ENCODE measurements at regions not wholly inside any gene's neighbourhood (a gene's known extent, or its start where the extent isn't known, plus 50 kb on each side); places are given as distances from the start of the nearest gene placed in this dataset.

GRCh38 chr17:77449373-77449907 is 308.7 kb downstream of the SEC14L1 start:
- no peak for DNase-seq

- peak; percentile 82 to 86 for DNase-seq
These were observed 309.4 kb downstream of the SEC14L1 start for GRCh38 chr17:77449908-77450741.

GRCh38 chr17:77450742-77451244 is 310.0 kb downstream of the SEC14L1 start:
- no peak for DNase-seq

GRCh38 chr17:77451245-77451893 is 310.6 kb downstream of the SEC14L1 start:
- DNase-seq = peak; percentile 80 to 82

GRCh38 chr17:77451894-77452852 is 311.4 kb downstream of the SEC14L1 start:
- DNase-seq = peak; percentile 54 to 55

- DNase-seq = peak; percentile 57 to 61
These were observed 313.0 kb downstream of the SEC14L1 start for GRCh38 chr17:77453613-77454241.

- DNase-seq = peak in 1 of 2 donors; percentile 41
These were observed 313.7 kb downstream of the SEC14L1 start for GRCh38 chr17:77454242-77455095.

GRCh38 chr17:77455111-77455890 is 314.5 kb downstream of the SEC14L1 start:
- peak; percentile 50 to 63 for DNase-seq

GRCh38 chr17:77455891-77456260 is 315.1 kb downstream of the SEC14L1 start:
- no peak for DNase-seq

- no peak for DNase-seq
These were observed 315.6 kb downstream of the SEC14L1 start for GRCh38 chr17:77456271-77456950.

GRCh38 chr17:77456951-77457548 is 316.3 kb downstream of the SEC14L1 start:
- DNase-seq = peak in 1 of 2 donors; percentile 58

GRCh38 chr17:77457572-77458201 is 316.9 kb downstream of the SEC14L1 start:
- DNase-seq = no peak

GRCh38 chr17:77458202-77459017 is 317.6 kb downstream of the SEC14L1 start:
- peak; percentile 58 to 63 for DNase-seq

GRCh38 chr17:77459018-77459755 is 318.4 kb downstream of the SEC14L1 start:
- peak; percentile 50 to 51 for DNase-seq

GRCh38 chr17:77460514-77461046 is 319.8 kb downstream of the SEC14L1 start:
- DNase-seq = no peak

GRCh38 chr17:77461277-77462057 is 320.7 kb downstream of the SEC14L1 start:
- no peak for DNase-seq

Measured in stimulated activated CD4-positive, alpha-beta T cell treated with anti-CD3 and anti-CD28 coated beads, Interleukin-2, amount 100 ng/mL, for 24 hours (primary cell).